Astrocyte of the hippocampus (primary cell): ENCODE measurements at regions not wholly inside any gene's neighbourhood (a gene's known extent, or its start where the extent isn't known, plus 50 kb on each side); places are given as distances from the start of the nearest gene placed in this dataset.
"Not testable (repeated sequence)": the region's sequence is repeated elsewhere in the genome, so short reads cannot be mapped to it uniquely, and the experiment has no call there.

Source experiments
- DNase-seq: peaks from one replicate; pipeline ENCODE4 v3.0.0; 2011; ENCODE audit warnings: low read depth, low spot score

- no peak for DNase-seq
Measured at GRCh38 chrX:138938003-138938402, 226.5 kb upstream of the FGF13 start.

GRCh38 chrX:138931212-138931611 lies 219.7 kb upstream of the FGF13 start:
- no peak for DNase-seq

DNA sequence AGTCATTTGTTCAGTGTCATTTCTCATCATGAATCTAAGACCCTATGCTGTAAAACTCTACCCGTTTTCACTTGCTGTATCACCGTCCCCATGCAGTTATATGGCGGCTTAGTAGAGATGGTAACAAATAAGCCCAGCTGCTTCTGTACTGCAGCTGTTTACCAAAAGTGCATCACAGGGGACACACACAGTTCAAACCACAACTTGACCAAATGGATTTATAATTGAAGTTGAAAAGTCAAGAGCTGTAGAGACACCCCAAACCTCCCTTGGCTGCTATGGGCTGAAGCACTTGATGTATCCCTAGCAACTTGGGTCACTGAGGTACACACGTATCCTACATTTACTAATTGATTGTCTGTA lies 219.0 kb upstream of the FGF13 start:
- DNase-seq = no peak

- no peak for DNase-seq
Measured at GRCh38 chrX:138929926-138930582, 218.5 kb upstream of the FGF13 start.

DNA sequence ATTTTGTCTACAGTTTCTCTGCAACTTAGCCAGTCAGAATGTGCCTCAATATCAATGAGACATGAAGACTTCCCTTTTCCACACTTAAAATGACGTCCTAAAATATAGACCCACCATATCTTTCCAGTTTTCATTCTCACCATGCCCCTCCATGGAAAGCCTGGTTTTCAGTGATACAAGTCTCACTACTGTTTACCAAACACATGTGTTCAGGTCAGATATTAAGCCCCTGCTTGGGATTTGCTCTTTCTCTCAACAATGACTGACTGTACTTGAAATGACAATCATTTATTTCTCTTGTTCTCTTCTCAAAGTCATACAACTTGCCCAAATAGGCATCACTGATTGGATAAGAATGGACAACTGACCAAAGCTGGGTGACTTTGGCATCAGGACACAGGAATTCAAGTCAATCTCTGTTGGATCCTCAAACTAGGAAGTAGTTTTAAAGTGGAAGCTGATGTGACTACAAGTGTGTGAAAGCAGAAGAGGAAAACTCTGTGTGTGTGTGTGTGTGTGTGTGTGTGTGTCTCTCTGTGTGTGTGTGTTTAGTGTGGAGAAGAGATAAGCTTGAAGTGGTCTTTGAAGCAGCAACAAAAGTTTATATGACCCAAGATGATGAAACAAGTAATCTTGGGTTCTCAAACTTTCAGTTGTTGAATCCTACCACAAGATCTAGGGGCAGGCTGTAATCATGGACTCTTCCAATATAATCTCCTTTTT lies 217.4 kb upstream of the FGF13 start:
- no peak for DNase-seq

- peak; percentile 75 for DNase-seq
Measured at GRCh38 chrX:138925330-138925729, 213.8 kb upstream of the FGF13 start.

- DNase-seq = no peak
Measured at GRCh38 chrX:138923805-138924204, 212.3 kb upstream of the FGF13 start.

DNA sequence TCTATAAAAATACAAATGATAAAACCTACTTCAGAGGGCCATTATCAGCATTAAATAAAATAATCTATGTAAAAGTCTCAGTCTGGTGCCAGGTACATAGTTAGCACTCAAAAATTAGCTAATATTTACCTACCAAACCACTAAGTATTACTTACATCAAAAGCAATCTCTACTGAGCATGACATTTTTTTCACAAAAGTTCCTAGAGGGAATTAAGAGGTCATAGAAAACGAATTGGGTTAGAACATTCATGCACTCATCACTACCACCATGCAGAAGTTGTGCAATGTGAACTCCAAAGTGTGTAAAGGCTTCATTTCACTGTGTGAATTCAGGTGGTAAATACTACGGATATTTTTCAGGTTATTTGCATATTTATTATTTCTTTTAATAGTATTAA lies 209.5 kb upstream of the FGF13 start:
- no peak for DNase-seq

GRCh38 chrX:138917781-138918180 lies 206.3 kb upstream of the FGF13 start:
- peak; percentile 28 for DNase-seq

GRCh38 chrX:138914767-138915166 lies 203.2 kb upstream of the FGF13 start:
- DNase-seq = no peak

- DNase-seq = no peak
Measured at GRCh38 chrX:138908577-138908976, 197.1 kb upstream of the FGF13 start.

GRCh38 chrX:138897621-138898492 lies 186.3 kb upstream of the FGF13 start:
- peak; percentile 23 for DNase-seq

DNA sequence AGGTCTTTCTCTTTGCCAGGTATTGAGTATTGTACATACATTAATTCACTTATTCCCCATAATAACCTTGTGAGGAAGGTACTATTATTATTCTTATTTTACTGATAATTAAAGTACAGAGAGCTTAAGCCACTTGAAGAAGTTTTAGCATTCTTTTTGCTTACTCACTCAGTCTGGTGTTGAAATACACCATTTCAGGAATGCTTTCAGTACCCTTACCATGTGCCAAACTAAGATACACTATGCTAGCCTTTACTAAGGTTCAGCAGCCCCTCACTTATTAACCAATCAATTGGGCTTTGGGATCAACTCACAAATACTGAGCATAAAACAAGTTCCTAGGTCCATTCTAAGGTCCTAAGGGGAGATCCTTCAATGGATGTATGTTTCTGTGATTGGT lies 179.0 kb upstream of the FGF13 start:
- peak; percentile 13 for DNase-seq

- DNase-seq = no peak
Measured at GRCh38 chrX:138889149-138889548, 177.6 kb upstream of the FGF13 start.

DNA sequence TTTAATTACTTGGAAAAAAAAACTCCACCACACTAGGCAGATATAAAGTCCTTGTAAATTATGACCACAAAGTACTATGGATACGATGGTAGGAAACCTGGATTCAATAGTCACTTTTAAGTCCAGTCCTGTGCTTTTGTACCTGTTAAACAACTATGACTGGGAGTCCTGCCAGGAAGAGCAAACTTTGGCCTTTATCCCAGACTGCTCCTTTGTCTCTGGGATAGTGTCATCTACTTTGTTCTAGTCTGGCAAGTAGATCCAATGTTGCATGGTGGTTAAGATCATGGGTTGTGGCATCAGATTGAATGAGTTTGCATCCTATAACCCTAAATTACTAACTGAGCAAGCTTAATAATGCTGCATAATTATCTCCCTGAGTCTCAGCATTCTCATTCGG lies 175.3 kb upstream of the FGF13 start:
- DNase-seq = peak; percentile 46

DNA sequence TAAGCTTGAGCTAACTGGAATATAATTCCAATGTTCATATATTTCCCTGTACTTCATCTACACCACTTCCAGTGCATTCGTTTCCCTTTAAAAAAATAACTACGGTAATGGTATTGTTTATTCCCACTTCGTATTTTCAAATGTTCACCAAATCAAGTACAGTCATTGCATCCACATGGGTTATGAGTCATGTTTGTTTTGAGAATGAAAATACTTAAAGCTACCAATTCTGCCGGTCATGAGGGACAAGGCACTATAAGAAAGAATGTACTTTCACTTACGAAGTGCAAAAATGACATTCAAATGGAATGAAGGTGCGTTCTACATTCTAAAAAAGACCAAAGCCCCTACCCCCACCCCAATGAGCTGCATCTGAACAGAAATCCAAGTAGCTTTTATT lies 174.4 kb upstream of the FGF13 start:
- peak; percentile 63 for DNase-seq

- not testable (repeated sequence) for DNase-seq
Measured at GRCh38 chrX:138880293-138880692, 168.8 kb upstream of the FGF13 start.

GRCh38 chrX:138877746-138878145 lies 166.2 kb upstream of the FGF13 start:
- no peak for DNase-seq

GRCh38 chrX:138875472-138875871 lies 164.0 kb upstream of the FGF13 start:
- no peak for DNase-seq

DNA sequence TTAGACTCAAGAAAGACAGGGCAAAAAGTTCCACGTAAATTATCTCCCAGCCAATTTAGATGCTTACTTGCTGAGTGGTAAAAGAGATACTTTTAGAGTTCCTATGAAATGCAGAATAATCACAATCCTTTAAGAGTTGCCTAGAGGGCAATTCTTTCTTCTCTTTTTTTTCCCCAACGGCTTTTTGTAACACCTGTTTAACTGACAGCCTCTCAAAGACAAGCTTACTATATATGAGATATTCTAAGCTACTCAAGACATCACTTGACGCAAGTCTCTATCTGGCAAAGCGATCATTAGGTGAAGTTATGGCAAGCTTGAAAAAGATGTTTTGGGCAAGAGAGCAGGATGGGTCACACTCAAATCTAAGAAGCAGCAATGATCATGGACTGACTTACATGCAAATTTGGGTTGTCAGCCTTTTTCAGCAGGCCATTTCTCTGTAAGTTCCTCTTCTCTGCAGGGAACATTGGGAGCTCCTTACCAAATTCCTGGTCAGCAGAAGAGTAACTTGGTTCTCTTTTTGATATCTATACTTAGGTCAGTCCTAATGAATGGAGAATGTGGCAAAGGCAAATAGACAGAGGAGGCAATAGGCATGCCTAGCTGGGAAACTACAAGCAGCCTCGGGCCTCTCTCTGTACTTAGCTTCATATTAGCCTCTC lies 162.9 kb upstream of the FGF13 start:
- no peak for DNase-seq

DNA sequence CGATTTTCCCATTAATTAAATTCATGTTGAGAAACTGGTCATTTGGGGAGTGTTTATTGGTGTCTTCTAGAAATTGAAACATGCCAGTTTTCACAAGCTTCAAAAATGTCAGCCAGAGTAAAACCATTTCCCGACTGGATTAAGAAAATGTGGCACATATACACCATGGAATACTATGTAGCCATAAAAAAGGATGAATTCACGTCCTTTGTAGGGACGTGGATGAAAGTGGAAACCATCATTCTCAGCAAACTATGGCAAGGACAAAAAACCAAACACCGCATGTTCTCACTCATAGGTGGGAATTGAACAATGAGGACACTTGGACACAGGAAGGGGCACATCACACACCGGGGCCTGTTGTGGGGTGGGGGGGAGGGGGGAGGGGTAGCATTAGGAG lies 162.1 kb upstream of the FGF13 start:
- not testable (repeated sequence) for DNase-seq

DNA sequence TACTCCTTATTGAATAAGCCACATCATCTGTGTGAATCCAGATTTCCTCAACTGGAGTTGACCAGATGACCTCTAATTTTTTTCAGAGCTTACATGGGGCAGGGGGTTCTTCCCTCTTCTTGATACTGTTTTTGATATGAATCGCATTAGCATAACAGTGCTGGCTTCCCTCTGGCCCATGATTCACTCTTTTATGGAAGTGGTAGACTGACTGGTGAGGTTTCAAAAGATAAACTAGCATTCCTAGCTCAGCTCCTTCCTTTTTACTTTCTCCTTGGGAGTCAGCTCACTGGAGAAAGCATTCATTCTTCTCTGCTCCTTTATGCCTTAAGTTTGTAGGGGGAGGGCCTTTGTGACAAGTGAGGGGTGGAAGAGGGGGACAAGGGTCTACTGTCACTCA lies 161.0 kb upstream of the FGF13 start:
- peak; percentile 37 for DNase-seq
